ENCODE measurements at regions not wholly inside any gene's neighbourhood (a gene's known extent, or its start where the extent isn't known, plus 50 kb on each side); places are given as distances from the start of the nearest gene placed in this dataset.
"Not testable (repeated sequence)": the region's sequence is repeated elsewhere in the genome, so short reads cannot be mapped to it uniquely, and the experiment has no call there.

DNA sequence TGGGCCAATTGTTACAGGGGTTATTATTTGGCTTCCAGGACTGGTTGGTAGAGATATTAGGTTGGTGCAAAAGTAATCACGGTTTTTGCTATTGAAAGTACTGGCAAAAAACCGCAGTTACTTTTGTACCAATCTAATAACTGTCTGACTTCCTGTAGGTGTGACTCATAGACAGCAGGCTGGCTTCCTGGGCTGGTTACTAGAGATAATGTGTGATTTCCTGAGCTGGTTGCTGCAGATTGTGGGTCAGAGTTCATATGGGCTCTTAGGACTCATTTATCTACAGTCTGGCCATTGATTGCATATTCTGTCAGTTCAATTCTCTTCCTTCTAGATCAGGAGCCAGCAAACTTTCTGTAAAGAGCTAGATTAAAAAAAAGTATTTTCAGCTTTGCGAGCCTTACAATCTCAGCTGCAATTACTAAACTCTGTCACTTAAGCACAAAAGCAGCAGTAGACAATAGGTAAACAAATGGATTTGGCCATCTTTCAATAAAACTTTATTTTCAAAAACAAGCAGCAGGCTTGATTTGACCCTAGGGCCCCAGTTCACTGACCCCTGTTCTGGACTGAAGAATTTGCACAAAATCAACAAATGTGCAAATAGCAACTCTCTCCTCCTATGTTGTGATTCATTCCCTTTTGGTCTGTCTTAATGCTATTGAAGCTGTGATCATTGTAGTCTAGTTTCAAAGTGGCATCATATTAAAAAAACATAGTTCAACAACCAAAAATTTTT, 50.8 kb upstream of the BOD1L1 start:
- peak; percentile 88 for DNase-seq (ENCODE audit: low read depth)

DNA sequence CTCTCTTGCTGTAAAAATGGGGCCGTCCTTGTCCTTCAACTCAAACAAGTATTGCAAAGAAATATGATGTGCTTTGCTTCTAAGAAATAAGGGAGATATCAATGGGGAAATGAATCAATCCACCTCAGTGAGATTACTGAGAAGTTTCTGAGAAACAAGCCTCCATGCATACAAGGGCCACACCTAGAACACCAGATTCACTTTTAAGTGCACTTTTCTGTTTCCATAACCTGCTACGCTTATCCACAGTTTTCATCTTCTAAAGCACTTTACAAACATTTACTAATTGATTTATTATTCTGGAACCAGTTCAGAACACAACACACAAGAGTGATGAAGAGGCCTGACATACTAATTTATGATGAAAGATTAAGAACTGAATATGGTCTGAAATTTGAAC, 54.0 kb upstream of the BOD1L1 start:
- no peak for DNase-seq (ENCODE audit: low read depth)

DNA sequence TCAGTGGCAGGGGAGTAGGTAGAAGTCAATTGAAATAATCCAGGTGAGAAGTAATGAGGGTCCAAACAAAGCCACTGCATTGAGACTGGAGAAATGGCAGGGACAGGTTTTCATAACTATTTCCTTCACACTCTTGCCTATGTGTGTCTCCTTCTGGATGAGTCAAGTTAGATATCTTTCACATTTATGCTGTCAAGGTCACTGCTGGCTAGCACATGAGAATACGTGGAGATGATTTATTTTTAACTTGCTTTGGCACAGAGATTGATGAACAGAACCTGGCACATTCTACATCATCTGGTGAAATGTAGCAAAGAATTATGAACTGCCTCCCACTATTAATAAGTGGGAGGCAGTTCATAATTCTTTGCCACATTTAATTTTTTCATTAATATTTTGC, 66.7 kb upstream of the BOD1L1 start:
- DNase-seq (ENCODE audit: low read depth), result no peak

DNA sequence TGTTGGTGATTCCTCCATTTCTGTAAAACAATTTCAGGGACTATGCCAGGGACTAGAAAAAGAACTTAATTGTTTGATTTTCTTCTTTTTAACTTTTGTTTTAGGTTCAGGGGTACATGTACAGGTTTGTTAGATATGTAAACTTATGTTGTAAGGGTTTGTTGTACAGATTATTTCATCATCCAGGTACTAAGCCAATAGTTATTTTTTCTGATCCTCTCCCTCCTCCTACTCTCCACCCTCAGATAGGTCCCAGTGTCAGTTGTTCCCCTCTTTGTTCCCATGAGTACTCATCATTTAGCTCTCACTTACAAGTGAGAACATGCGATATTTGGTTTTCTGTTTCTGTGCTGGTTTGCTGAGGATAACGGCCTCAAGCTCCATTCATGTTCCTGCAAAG, 70.8 kb upstream of the BOD1L1 start:
- no peak for DNase-seq (ENCODE audit: low read depth)

DNA sequence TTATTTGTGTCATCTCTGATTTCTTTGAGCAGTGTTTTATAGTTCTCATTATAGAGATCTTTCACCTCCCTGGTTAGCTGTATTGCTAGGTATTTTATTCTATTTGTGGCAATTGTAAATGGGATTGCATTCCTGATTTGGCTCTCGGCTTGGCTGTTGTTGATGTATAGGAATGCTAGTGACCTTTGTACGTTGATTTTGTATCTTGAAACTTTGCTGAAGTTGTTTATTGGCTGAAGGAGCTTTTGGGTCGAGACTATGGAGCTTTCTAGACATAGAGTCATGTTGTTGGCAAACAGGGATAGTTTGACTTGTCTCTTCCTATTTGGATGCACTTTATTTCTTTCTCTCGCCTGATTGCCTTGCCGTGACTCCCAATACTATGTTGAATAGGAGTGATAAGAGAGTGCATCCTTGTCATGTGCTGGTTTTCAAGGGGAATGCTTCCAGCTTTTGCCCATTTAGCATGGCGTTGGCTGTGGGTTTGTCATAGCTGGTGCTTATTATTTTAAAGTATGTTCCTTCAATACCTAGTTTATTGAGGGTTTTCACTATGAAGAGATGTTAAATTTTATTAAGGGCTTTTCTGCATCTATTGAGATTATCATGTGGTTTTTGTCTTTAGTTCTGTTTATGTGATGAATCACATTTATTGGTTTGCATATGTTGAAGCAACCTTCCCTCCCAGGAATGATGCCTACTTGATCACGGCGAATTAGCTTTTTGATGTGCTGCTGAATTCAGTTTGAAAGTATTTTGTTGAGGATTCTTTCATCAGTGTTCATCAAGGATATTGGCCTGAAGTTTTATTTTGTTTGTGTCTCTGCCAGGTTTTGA, 72.7 kb upstream of the BOD1L1 start:
- DNase-seq (ENCODE audit: low read depth), result peak; percentile 84

DNA sequence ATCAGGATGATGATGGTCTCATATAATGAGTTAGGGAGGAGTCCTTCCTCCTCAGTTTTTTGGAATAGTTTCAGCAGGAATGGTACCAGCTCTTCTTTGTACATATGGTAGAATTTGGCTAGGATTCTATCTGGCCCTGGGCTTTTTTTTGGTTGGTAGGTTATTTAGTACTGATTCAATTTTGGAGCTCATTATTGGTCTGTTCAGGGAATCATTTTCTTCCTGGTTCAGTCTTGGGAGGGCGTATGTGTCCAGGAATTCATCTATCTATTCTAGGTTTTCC, 73.3 kb upstream of the BOD1L1 start:
- DNase-seq (ENCODE audit: low read depth), result not testable (repeated sequence)

DNA sequence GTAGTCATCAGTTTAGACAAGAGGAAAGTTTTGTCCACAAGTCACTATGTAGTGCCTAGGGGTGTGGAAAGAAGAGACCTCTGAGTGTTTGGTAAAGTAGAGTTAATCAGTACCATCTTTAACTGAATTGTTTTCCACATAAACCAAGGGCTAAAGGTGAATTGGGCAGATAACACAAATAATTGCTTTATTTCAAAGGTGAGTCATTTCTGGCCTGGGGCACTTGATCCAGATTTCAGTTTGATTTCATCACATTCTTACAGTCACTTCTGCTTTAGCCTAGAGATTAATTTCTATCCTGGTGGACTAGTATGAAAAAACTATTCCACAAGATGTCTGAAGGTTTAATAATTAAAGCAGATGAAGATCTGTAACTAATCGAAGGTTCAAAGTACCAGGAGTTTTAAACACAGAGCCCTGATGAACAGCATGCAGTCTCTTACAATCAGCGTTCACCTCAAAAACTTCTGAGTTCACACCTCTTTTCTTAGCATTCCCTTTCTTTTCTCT, 74.5 kb upstream of the BOD1L1 start:
- peak; percentile 49 for DNase-seq (ENCODE audit: low read depth)

DNA sequence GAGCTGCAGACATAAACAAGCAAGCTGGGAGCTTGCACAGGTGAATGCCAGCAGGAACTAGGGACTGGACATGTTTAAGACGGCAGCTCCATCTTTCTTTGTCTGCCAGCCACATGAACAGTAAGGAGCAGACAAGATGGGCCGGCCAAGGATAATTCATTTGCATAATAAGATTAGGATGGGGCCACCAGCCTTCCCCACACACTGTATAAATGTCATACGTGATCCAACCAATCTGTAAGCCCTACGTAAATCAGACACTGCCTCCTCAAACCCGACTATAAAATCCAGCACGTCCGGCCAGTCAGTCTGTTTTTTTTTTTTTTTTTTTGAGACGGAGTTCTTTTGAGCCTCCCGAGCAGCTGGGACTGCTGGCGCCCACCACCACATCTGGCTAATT, 75.6 kb upstream of the BOD1L1 start:
- DNase-seq (ENCODE audit: low read depth), result no peak

DNA sequence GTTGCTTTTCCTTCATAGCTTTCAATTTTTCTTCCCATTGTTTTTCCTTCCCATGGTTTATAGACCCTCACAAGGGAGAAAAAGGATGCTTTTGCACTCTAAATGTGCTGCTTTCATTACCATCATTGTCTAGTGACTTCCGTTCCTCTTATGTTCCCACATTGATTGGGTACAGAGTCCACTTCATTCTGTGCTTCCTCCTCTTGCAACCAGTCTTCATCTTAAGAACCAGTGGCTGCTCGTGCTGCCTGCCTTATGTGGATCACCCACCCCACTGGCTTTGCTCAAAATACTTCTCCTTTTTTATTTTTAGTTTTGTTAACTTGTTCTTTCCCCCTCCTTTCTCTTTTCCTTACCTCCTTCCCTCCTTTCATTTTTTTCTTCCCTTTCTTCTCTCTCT, 76.5 kb upstream of the BOD1L1 start:
- DNase-seq (ENCODE audit: low read depth), result no peak

DNA sequence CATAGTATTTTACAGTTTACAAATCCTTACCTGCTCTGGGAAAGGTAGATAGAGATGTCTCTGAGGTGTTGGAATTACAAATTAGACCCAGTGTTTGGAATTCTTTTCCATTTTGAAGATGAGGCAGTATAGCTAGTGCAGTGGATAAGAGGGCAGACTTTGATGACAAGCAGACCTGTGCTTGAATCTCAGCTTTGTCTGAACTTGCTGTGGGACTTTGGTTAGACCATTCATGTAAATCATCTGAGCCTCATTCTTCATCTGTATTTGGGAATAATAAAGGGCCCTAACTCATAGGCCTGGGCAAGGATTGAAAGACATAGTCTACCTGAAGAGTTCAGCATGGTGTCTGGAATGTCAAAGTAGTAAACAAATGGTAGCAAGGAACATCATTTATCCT, 77.2 kb upstream of the BOD1L1 start:
- DNase-seq (ENCODE audit: low read depth), result no peak

DNA sequence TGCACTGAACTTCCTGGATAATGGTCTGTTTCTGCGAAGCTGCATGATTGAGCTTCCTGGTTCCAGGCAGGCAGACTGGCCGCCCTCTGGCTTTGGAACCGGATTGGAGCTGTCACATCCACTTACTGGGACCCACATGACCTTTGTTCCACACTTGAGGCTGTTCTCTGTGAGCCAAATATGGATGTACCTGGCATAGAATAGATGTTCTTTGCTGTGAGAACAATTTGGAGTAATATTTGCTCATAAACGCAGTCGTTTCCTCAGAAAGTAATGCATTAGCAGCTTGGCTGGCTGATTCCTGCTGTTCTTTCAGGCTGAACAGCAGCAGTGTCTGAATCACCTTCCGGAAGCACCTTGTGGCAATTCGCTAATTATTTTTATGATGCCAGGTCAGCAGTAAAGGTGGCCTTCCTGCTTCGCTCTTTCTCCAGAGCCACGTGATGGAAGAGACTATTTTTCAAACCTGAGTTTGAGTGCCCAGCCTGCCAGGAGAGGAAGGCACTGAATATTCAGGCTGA, 78.1 kb upstream of the BOD1L1 start:
- DNase-seq (ENCODE audit: low read depth), result peak; percentile 43

DNA sequence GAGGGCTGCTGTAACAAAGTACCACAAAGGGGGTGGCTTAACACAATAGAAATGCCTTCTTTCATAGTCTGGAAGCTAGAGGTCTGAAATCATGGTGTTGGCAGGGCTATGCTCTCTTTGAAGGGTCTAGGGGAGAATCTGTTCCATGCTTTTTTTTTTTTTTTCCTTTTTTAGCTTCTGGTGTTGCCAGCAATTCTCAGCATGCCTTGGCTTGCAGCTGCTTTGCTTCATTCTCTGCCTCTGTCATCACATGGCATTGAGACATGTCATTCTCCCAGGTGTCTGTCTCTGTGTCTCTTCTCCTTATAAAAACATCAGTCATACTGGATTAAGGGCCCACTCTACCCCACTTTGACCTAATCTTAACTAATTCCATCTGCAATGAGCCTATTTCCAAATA, 78.6 kb upstream of the BOD1L1 start:
- DNase-seq (ENCODE audit: low read depth), result no peak

DNA sequence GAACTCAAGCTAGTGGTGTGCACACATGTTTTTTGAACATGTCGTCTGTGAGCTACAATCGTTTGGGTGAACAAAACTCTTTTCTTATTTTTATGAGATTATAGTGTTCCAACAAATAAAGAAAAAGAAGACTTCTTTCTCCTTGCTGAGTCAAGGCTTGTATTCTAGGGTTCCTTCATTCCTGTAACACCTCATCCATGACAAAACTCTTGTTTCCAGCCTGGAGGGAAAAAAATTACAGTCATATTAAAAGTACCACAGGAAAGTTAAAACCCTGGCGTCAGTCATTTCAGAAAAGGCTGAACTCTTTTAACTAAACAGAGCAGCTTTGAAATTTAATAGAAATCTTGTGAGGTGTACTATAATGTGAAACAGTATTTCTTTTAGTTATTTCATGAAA, 79.2 kb upstream of the BOD1L1 start:
- DNase-seq (ENCODE audit: low read depth), result no peak

DNA sequence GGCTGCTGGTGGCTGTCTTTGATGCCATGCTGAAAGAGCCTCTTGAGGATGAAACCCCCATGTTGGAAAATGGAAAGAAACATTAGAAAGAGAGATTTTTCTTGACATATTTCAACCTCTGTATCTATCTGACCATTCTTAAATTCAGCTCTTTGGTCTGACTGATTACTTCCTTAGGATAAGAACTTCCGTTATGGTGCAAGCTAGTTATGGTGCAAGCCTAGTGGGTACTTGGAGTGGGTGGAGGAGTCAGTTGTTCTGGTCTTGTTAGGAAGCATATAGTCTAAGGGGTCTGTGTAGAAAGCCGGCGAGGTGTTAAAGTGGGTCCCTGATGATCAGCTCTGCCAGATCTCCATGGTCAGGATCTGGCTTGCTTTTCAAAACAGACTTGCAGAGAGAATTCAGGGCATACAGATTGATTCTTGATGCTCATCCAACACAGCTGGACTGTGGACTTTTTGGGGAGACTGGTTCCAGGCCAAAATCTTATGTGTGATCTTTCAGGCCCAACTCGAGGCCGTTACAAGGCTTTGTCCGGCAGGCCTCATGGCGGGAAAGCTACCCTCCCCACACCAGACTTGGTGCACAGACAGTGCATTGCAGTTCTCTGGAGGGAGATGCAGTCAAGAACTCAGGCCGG, 82.8 kb upstream of the BOD1L1 start:
- no peak for DNase-seq (ENCODE audit: low read depth)

DNA sequence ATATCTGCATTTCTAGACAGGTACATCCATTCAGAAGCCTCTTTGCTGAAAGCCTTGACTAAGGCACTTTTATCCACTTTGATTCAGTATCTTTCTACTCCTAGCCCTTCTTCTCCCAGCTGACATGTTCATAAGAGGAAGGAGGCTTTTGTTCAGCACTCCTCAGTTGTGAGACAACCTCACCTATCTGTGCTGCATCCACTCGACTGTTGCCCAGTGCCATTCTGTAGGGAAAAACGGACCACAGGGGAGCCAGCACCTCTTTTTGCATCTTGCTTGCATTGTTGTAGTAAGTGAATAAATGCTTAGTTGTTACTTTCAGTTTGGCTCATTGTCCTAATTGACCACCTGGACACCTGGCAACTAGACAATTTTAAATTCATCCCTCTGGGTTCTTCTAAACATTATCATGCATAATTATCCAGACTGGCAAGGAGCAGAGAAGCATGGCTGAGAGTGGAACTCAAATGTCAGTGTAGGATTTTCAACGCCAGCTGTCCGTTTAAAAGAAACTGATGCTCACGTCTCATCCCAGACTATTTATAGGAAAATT, 83.8 kb upstream of the BOD1L1 start:
- DNase-seq (ENCODE audit: low read depth), result no peak

DNA sequence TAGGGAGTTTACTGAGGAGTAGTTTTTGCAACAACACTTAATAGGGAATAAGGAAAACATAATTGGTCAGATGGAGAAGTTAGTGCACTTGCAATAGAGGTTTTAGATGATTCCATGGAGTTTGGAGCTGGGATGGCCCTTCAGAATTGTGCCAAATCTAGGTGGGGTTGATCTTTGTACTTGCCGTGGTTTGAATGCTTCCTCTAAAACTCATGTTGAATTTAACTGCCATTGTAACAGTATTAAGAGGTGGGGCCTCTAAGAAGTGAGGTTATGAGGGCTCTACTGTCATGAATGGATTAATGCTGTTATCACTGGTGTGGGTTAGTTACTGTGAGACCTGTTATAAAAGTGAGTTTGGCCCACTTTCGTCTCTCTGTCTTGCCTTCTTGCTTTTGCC, 94.4 kb upstream of the BOD1L1 start:
- DNase-seq (ENCODE audit: low read depth), result no peak

DNA sequence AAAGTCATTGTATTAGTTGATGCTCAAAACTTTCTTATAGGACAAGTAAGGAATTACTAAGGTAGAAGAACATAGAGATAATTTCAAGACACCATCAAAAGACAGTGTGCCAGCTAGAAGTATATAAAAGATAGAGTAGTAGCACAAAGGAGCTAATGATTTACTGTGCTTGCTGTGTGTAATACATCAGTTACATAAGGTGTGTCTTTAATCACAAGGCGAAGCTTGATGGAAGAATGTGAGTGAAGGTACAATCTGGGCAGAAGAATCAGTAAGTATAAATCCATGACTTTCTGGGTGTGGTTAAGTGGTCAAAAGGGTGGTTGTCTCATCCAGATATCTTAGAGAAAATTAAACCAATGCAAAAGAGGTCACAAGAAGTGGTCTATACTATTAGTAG, 95.1 kb upstream of the BOD1L1 start:
- no peak for DNase-seq (ENCODE audit: low read depth)

DNA sequence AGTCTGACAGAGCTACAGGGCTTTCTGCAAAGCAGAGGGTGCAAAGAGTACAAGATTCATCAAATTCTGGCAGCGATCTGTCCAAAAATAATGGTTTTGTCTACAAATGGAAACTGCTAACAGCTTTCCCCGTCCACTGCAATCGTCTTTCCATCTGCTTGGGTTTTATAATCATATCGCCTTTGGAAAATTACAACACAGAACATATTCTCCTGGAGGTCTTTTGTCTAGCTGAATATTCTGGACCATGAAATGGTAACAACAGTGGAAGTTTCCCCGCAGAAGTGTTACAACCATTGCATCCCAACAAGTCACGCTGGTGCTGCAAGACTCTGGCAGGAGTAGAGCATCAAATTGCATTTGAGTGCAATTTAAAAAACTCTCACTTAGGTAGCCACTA, 101.2 kb upstream of the BOD1L1 start:
- no peak for DNase-seq (ENCODE audit: low read depth)

DNA sequence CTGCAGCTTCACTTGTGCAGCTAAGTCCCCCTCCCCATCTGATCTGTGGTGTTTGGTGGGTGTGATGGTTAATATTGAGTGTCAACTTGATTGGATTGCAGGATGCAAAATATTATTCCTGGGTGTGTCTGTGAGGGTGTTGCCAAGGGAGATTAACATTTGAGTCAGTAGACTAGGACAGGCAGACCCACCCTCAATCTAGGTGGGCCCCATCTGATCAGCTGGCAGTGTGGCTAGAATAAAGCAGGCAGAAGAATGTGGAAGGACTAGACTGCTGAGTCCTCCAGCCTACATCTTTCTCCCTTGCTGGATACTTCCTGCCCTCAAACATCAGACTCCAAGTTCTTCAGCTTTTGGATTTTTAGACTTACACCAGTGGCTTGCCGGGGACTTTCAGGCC, 103.5 kb upstream of the BOD1L1 start:
- DNase-seq (ENCODE audit: low read depth), result no peak

DNA sequence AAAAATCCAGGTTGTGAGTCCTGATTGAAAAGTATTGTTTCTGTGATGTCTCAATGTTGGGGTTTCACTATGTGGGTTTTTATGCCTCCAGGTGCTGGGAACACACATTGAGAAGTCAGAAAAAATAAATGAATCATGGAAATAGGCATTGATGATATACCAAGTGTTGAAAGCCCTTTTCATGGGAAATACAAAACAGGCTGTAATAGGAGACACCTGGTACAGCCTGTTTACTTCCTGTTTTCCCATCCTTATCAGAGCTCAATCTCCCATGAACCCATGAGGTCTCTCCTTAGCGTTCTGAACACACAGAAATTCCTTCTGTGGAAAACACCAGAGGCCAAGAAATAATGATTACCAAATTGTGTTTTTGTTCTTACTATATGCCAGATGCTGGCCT, 106.3 kb upstream of the BOD1L1 start:
- DNase-seq (ENCODE audit: low read depth), result no peak

DNA sequence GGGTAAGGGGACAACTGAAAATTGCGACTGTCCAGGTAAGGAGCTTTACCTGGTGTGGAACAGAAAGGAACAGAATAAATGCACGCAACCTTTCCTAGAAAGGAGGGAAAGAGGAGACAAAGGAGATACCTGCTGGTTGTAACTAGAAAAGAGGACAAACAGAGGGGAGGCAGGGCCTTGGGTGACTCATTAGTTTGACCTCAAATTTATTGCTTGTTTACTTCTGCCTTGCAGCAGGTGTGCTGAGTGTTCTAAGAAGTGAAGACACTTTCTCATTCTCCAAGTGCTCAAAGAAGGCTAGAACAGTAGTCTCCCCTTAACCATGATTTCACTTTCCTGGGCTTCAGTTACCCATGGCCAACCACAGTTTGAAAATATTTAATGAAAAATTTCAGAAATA, 123.1 kb upstream of the BOD1L1 start:
- no peak for DNase-seq (ENCODE audit: low read depth)

DNA sequence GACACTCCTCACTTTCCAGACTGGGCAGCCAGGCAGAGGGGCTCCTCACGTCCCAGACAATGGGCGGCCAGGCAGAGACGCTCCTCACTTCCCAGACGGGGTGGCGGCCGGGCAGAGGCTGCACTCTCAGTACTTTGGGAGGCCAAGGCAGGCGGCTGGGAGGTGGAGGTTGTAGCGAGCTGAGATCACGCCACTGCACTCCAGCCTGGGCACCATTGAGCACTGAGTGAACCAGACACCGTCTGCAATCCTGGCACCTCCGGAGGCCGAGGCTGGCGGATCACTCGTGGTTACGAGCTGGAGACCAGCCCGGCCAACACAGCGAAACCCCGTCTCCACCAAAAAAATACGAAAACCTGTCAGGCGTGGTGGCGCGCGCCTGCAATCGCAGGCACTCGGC, 134.1 kb upstream of the BOD1L1 start:
- not testable (repeated sequence) for DNase-seq (ENCODE audit: low read depth)

All from HT1080 (cell line).